Left cardiac atrium (tissue), 4 donors: ENCODE measurements at regions not wholly inside any gene's neighbourhood (a gene's known extent, or its start where the extent isn't known, plus 50 kb on each side); places are given as distances from the start of the nearest gene placed in this dataset.
"Not testable (repeated sequence)": the region's sequence is repeated elsewhere in the genome, so short reads cannot be mapped to it uniquely, and the experiment has no call there.

Experiments used
- ATAC-seq, 2 donors: fragments of 200-7000 bp; cut with Tn5 transposase; one replicate each; pipeline ENCODE4 v1.9.1; 2020; ENCODE audit warnings: mild to moderate bottlenecking in 2 of 2, moderate library complexity in 2 of 2
- DNase-seq: peaks from one replicate; pipeline ENCODE4 v3.0.0-alpha.2; 2020
- intact Hi-C, 2 donors: fragments of 100-400 bp; cut with DNase I; formaldehyde crosslinking; loops; one replicate each; pipeline versions ENCODE4 v1.14.1 to v1.15.1; 2022 to 2023
- donor health status: DM: no; HTN: yes; CAD: no.
- donor health status: DM: no; HTN: yes; CAD: no; lungs with severe emphysema.
- donor health status: DM: yes; HTN: yes; CAD: no.
- donor health status: Dilated cardiomyopathy.

DNA sequence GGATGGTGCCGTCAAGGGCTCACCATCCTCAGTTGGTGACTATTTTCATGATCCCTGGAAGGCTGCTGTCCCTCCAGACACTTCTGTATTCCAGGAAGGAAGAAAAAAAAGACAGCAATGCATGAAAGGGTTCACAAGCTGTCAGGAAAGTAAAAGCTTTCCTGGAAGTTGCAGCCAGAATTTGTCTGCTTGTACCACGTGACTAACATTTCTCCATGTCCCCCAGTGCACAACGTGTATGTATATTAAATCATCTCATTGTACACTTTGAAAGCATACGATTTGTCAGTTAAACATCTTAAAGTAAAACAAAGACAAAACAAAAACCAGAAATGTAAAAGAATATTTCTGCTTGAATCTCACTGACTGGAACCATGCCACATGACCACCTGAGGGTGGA is 127.4 kb upstream of the CLNK start:
- DNase-seq (no peak), ATAC-seq (no peak)
- intact Hi-C loops: no loop called here

DNA sequence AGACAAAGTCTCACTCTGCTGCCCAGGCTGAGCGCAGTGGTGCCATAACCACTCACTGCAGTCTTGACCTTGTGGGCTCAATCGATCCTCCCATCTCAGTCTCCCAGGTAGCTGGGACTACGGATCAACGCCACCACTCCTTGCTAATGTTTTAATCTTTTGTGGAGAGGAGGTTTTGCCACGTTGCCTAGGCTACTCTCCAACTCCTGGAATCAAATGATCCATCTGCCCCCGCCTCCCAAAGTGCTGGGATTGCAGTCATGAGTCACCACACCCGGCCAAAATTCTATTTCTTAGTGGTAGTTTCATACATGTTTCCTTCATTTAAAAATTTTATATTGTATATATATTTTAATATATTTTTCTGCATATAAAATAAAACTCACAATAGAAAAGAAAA is 125.8 kb upstream of the CLNK start:
- ATAC-seq (no peak), DNase-seq (no peak)
- intact Hi-C loops: no loop called here

DNA sequence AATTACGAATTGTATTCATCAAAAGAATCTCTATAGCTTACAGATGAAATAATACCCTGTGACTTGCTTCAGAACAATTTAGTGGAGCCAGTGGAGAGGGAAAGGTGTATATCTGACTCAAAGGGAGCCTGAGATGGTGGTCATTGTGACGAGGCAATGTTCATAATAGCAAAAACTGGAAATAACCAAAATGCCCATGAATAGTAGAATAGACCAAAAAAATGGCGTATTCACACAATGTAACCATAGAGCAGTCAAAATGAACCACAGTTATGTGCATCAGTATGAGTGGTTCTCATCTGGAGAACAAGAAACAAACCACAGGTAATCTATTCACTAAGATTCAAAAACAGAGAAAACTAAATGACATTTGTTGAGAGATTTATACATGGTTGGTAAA is 125.3 kb upstream of the CLNK start:
- intact Hi-C loops: no loop called here
- ATAC-seq: no peak
- DNase-seq: no peak

DNA sequence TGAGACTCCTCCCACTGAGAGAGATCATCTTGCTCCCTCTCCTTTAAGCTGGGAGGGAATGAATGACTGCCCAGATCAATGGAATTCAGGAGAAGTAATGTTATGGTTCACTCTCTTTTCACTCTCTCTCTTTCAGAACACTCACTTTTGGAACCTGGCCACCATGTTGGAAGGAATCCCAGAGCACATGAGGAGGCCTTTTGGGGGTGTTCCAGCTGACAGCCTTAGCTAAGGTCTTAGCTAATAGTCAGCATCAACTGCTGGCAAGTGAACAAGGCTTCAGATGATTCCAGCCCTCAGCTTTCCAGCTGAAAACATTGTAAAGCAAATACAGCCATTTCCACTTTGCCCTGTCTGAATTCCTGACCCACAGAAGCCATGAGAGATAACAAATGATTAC is 124.0 kb upstream of the CLNK start:
- DNase-seq (peak; percentile 29), ATAC-seq (peak in 1 of 2 donors; percentile 66)
- intact Hi-C loops: no loop called here

DNA sequence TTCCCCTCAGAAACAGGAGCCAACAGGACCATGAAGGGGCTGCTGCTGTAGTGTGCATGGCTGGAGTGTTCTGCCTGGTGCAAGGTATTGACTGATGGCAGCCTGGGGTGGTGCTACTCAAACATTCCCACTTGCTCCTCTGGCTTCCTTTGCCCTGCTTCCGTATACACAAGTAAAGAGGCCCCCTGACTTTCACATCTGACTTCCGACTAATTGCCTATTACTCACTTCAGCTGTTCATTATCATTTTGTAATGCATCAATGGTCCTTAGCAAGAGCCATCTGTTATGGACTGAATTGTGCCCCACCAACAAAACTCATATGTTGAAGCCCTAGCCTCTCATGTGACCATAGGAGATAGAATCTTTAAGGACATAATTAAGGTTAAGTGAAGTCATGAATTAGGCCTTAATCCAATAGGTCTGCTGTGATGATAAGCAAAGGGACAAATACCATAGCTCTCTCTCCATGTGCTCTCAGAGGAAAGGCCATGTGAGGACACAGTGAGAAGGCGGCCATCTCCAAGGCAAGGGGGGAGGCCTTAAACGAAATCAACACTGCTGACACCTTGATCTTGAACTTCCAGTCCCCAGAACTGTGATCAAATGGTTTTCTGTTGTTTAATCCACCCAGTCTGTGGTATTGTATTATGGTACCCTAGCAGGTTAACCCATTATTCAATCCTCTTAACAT is 122.5 kb upstream of the CLNK start:
- ATAC-seq (no peak), DNase-seq (no peak)
- intact Hi-C loops: no loop called here

DNA sequence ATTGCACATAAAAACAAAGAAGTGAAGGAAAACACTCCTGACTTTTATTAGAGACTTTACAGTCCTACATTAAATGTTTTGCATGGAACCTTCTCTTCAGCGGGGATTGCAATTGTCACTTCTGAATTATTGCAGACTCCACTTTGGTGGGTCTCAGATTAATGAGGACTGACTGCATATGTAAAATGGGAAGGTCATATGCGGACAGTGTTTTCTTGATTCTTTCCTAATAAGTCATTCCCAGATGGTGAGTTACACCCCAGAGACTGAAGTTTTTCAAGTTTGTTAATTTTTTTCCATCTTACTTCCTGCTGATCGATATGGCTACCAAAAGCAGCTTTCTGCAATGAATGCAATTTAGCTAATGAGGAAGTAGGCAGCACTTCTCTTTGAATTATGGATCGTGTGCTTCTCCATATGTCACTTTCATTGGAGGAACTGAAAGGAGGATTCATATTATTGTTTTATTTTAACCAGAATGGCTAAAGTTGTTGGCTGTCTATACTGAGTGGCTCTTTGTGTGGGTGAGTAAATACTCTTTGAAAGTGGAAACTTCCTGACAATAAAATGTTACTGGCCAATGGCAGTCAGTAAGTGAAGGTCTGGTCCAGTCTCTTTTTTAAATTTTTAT is 119.3 kb upstream of the CLNK start:
- intact Hi-C loops: no loop called here
- ATAC-seq (no peak), DNase-seq (no peak)

DNA sequence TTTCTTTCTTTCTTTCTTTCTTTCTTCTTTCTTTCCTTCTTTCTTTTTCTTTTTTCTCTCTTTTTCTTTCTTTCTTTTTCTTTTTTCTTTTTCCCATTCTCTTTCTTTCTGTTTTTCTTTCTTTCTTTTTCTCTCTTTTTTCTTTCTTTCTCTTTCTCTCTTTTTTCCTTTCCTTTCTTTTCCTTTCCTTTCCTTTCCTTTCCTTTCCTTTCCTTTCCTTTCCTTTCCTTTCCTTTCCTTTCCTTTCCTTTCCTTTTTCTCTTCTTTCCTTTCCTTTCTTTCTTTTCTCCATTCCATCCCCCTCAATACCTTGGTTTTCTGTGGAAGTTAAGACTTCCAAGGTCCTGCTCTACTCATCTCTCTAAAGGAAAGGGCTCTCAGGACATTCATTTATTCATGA is 102.8 kb upstream of the CLNK start:
- ATAC-seq (no peak), DNase-seq (no peak)
- intact Hi-C loops: no loop called here

DNA sequence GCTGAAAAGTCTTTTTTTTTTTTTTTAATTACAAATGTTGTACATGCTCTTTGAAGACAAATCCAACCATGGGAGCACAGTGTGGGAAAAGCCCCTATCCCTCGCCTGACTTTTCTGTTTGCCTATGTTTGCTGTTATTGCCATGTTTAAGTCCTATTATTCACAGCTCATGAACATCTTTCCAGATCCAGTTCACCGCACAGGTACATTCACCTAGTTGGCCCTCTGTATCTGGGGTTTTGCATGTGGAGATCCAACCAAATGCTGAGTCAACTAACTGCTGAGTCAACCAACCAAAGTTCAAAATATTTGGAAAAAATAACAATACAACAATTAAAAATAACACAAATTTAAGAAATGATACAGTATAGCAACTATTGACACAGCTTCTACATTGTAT is 100.1 kb upstream of the CLNK start:
- DNase-seq (no peak), ATAC-seq (no peak)
- intact Hi-C loops: no loop called here

DNA sequence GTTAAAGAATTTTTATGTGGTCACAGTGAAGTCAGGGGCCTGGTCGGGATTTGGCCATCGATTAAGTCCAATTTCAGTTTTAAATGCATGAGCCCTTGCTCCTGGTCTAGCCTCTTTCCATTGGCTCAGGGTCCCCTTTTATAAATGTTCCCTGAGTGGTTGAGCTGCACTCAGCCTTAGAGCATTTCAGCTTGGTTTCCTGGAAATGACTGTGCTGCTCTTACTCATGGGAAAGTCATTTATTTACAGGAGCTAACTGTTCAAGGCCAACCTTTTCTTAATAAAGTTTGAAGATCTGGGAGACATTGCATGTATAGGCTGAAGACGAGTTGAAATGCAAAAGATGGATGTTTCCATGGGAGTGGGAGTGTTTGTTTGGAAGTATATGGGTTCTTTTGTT is 98.8 kb upstream of the CLNK start:
- peak in 1 of 2 donors; percentile 18 for ATAC-seq
- intact Hi-C loops: no loop called here

DNA sequence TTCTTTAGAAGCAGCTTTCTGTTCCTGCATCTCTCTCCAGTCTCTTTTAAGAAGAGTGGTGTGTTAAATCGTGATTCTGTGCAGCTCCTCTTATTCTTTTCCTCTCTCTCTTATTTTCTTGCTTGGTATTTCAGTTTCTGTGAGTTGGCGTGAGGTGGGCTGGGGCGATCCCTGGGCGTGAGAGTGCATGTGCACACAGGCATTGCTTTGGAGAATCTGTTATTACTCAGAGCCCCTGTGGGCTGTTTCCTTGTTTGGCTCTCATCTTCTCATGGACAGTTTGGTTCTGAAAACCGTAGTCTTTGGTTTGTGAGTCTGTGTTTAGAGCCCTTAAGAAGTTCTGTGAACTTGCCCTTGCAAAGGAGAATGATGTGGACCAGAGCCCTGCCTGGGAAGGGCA is 97.2 kb upstream of the CLNK start:
- intact Hi-C loops: no loop called here
- ATAC-seq (no peak), DNase-seq (no peak)

More for the DNA sequence above, 98.8 kb upstream of the CLNK start:
- DNase-seq: no peak

DNA sequence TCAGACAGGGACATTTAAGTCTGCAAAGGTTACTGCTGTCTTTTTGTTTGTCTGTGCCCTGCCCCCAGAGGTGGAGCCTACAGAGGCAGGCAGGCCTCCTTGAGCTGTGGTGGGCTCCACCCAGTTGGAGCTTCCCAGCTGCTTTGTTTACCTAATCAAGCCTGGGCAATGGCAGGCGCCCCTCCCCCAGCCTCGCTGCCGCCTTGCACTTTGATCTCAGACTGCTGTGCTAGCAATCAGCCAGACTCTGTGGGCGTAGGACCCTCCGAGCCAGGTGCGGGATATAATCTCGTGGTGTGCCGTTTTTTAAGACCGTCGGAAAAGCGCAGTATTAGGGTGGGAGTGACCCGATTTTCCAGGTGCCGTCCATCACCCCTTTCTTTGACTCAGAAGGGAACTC is 96.2 kb upstream of the CLNK start:
- intact Hi-C loops, DNase-seq, ATAC-seq: not testable (repeated sequence)

DNA sequence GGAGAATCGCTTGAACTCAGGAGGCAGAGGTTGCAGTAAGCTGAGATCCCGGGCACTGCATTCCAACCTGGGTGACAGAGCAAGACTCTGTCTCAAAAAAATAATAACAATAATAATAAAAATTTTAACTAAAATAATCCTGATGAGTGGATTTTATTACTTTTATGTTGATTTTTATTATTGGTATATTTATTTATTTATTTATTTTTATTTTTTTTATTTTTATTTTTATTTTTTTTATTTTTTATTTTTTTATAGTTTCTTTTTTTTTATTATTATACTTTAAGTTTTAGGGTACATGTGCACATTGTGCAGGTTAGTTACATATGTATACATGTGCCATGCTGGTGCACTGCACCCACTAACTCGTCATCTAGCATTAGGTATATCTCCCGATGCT is 90.6 kb upstream of the CLNK start:
- ATAC-seq, intact Hi-C loops: not testable (repeated sequence)

DNA sequence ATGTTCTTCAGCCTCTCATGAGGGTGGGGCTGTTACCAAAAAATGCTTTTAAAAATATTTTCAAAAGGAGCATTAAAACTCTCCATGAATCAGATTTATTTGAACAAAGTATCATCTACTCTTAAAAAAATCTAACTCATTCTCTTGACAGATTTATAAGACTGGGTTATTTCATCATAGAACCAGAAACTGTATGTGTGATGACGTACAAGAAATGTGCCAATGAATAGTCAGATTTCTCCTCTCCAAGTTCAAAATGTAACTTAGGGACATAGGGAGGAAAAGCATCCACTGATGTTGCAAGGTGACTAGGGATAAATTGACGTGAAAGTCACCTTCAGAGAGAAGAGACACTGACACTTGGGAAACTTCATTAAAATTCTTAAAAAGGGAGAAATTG is 89.1 kb upstream of the CLNK start:
- intact Hi-C loops: no loop called here
- ATAC-seq (no peak), DNase-seq (no peak)

More for the DNA sequence above, 90.6 kb upstream of the CLNK start:
- DNase-seq: not testable (repeated sequence)

DNA sequence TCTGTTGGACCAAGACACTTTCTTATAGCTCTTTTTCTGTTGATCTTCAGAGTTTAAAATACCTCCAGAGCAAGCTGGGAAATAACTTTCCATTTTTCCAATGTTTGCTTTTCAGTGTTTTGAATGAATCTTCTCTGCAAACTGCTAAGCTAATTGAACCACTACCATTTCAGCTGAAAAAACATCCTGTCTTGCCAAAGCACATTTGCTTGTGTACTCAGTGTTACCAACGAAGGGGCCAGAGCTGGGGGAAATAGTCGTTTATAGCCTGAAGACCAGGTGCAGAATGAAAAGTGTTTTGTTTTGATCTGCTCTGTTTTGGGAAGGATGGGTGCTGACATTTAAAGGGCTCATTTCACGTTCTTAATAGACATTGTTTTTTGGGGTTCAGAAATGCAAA is 88.4 kb upstream of the CLNK start:
- DNase-seq (no peak), ATAC-seq (peak in 1 of 2 donors; percentile 40)
- intact Hi-C loops: no loop called here

DNA sequence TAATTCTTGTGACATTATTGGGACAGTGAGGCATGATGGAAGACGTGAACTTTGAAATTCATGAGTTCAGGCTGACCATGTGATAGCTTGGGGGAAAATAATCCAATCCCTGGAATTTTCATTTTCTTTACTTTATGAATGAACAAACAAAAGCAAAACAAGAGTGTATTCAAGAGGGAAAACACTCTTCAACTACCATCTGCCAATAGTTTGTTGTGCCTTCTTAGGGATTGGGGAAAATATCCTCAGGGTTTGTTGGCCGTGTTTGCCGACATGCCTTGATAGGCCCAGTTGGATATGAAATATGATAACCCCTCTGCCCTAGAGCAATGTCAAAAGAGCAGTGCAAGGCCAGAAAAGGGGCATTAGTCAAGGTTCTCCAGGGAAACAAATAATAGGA is 80.8 kb upstream of the CLNK start:
- intact Hi-C loops: no loop called here
- DNase-seq (no peak), ATAC-seq (no peak)

DNA sequence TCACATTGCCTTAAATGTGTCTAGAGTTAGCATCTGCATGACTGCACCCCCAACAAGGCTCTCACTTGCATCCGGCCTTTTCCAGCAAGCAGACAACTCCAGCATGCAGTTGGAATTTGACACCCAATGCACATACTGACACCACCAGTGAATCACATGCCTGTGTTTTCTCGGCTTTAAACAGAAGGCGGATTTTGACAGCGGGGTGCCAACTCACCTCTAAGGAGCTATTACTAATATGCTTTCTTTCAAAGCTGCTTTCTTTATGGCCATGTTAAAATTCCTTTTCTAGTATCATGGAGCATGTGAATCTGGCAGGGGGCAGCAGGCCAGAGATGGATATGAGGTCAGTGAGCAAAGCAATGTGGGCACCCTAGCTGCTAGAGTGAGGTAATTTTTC is 78.0 kb upstream of the CLNK start:
- intact Hi-C loops: no loop called here
- ATAC-seq (no peak), DNase-seq (no peak)

DNA sequence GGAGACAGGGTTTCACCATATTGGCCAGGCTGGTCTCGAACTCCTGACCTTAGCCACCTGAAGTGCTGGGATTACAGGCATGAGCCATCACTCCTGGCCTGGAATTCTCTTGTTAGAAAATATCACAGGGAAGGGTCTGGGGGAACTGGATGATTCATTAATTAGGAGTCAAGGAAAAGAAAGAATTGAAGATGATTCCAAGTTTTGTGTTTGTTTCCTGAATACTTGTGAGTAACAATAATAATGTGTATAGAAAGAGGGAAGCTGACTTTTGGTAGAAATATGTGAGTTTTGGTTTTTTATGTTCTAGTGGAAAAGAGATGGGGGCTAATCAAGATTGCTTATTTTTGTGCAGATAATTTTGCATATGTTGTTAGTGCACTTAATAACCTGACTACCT is 77.3 kb upstream of the CLNK start:
- no peak for ATAC-seq

DNA sequence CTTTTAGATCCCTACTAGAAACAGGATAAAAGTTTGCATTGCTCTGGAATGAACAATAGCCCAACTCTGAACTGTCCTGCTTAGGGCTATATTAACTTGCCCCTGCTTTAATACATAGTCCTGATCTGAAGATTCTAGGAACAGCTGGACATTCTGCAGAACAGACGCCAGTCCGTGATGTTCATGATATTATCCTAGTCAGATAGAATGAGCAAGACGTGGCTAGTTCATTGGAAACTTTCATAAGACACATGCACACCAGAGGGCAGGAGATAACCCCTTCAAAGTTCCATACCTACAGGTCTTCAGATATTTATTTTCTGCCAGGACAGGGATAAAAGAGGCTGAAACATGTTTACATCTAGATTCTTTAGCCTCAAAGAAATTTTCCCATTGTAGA is 75.5 kb upstream of the CLNK start:
- intact Hi-C loops: no loop called here
- DNase-seq (no peak), ATAC-seq (no peak)

More for the DNA sequence above, 77.3 kb upstream of the CLNK start:
- intact Hi-C loops: no loop called here
- DNase-seq: no peak

DNA sequence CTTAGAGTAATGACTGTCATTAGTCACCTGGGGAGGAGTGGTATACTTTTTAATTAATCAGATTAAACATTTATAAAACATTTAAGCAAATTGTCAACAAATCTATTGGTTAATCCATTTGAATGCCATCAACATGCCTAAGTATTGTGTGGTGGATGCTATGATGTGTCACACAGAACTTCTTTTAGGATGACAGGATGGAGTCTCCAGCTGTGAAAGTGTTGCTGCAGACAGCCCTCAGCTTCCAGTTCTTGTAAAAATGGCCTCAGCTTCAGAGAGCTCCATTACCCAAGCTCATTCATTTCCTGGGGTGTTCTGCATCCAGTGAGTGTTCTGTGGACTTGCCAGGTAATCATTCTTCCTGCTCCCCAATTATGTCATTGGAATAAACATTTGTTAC is 74.3 kb upstream of the CLNK start:
- DNase-seq: no peak
- no peak for ATAC-seq
- intact Hi-C loops: no loop called here

DNA sequence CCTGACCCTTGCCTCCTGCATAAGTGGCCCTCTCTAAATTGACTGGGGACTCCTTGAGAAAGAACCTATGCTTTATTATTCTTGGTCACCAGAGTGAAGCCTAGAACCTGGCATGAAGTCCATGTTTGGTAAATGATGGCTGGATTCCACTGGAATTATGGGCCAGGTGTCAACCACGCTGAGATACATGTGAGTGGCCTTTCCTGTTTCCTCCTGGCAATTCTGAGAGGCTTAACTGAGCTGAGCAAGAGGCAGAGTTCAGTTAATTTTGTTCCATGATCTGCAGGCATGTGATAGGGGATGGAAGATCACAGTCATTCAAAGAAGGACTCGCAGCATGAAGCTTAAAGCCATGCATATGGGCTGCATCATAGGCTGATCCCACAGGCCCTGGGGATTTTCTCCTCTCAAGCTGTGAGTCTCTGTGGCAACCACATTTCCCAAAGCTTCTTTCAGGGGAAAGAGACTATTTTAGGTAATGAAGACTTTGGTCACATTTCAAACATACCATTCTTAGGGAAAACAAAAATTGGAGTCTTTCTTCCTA is 69.4 kb upstream of the CLNK start:
- intact Hi-C loops: no loop called here
- no peak for ATAC-seq

DNA sequence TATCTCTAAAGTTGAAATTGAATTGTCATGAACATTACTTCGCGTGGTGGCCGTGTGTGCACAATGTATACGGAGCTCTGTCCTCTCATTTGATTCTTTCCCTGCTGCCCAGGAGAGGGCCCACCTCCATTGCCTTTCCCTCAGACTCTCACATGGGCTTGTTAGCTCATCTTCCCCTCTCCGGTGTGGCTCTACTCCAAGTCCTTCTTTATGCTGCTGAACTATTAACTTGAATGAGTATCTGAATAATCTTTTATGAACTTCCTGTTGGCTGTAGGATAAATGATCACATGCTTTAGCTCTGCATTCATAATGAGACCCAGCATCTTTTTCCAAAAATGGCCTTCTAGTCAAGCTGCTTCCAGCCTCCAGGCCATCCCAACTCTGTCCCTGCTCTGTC is 68.8 kb upstream of the CLNK start:
- no peak for DNase-seq
- intact Hi-C loops: no loop called here
- ATAC-seq: no peak

More for the DNA sequence above, 69.4 kb upstream of the CLNK start:
- DNase-seq: no peak
